GM18511 (cell line): ENCODE measurements at regions not wholly inside any gene's neighbourhood (a gene's known extent, or its start where the extent isn't known, plus 50 kb on each side); places are given as distances from the start of the nearest gene placed in this dataset.

ENCODE experiments used
- ATAC-seq: cut with Tn5 transposase; IDR thresholded peaks from one replicate; pipeline ENCODE4 v1.9.1; 2021; ENCODE audit warnings: mild to moderate bottlenecking, moderate library complexity; ENCODE audit not compliant: unreplicated experiment

DNA sequence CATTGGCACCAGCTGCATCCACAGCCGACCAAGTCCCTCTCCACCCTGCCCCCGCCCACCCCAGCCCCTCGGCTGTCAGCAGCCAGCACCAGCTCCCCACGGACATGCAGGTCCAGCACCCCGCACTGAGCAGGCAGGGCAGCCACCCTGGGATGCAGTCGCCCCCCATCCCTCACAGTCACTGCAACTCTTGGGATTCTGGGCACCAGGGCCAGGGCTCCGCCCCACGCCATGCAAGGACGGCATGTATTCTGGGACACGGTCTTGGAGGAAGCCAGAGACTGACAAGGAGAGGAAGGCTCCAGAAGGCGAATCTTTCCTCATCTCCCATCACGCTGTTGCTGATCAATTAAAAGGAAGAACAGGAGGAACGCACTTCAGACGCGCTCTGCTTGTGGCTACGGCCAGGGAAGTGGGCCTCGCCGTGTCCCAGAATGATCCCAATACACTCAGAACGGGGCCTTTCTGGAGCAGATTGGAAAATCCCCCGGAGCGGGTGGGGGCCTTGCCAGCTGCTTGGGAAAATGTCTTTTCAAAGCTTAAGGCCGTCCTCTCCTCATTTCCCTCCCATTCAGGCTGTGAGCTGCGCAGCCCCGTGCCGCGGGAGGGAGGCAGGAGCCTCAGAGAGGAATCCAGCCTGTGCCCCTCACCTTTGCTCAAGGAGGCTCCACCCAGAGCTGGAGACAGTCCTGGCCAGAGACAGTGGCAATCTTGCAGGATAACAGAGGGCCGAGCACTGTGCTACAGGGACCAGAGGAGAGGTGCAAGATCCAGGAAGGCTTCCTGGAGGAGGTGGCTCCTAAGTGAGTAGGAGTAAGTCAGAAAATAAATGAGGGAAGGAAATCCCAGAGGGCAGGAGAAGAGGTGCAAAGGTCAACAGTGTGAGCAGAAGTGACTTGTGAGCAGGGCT is 54.1 kb upstream of the DIO3 start:
- ATAC-seq = no peak

GRCh38 chr14:101507836-101508150 is 53.5 kb upstream of the DIO3 start:
- no peak for ATAC-seq

DNA sequence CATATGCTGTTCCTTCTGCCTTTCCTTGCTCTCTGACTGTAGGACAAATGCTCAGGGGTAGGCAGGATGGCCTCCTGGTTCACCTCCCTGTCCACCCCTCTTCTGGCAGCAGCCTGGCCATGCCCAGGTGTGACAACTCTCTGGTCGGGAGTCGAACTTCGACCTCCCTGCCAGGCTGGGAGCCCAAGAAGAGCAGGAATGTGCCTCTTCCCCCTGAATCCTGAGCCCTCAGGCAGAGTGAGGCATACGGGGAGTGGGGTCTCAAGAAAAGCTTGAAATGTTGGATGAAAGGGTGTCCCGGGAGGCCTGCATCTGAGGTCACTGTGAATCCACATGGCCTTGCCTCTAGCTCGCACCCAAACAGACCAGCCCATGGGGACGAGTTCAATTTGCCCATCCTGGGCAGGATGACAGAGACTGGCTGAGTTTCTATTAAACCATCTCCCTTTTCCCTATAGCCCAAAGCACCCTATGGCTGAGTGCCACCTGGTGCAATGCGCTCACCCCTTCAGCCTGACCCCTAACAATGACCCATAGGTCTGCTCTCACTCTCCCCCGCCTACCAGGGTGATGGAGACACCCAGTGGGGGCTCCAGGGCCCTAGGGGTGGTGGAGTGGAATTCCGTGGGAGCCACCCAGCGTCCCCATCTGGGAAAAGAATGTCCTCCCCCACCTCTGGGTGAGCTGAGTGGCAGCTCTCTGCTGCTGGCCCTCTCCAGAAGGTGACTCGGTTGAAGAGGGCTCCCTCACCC is 52.9 kb upstream of the DIO3 start:
- no peak for ATAC-seq

DNA sequence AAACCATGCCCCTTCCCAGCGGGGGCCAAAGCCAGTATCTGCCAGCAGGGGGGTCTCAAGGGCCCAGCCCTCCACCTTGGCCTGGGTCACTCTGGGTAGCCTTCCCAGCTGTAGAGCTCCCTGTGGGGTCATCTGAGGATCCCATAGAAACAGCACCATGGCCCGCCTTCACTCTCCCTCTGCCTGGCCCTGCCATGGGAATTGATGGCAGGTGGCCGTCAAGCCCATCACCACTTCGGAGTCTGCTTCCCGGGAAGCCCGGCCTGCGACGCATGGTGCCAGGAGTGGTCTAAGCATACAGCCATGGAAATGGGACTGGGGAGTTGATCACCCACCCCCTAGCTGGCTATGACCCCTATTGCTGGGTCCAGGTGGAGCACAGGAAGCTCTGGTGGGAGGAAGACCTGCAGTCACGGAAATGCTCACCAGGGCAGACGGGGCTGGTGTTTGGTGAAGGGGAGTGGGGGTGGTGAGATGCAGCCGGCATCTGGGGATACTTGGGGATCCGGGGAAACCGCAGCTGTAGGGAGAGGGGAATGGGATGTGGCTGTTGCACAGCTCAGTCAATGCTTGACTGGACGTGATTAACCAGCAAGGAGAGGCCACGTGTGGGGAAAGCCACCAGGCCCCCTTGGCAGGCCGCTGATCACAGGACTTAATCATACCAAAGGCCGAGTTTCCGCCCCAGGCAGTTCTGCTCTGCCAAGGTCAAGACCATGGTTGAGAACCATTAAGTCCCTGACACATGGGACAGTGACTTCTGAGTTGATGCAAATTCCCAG is 52.2 kb upstream of the DIO3 start:
- no peak for ATAC-seq

GRCh38 chr14:101509730-101510371 is 51.4 kb upstream of the DIO3 start:
- ATAC-seq = no peak

DNA sequence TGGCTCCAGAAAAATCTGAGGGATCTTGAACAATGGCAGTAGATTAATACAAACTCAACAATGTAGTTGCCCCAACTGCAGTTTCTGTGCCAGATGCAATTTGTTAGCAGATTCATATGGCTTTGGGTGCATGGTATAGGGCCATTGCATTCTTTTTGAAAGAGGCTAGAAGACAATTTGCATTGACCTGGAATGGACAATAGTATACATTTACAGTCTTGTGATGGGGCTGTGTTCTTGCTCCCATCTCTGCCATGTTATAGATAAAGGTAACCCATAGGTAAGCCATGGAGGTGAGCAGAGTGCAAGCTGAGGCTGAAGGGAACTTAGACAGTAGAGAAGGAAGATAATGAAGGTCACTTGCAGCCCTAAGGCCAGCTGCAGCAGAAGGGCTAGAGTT is 50.1 kb upstream of the DIO3 start:
- no peak for ATAC-seq
